Loucy (cell line): ENCODE measurements at regions not wholly inside any gene's neighbourhood (a gene's known extent, or its start where the extent isn't known, plus 50 kb on each side); places are given as distances from the start of the nearest gene placed in this dataset.

Experiments used
- CTCF ChIP-seq: fragments of 200-600 bp; sonication (generic); conservative IDR thresholded peaks from 2 replicates; pipeline ENCODE4 v1.5.1; 2014; ENCODE audit warnings: mild to moderate bottlenecking, antibody characterized with exemption, low read length
- EZH2phosphoT487 ChIP-seq: fragments of 200-600 bp; IDR thresholded peaks from 2 replicates; pipeline ENCODE4 v1.6.1; 2018; ENCODE audit warnings: antibody characterized with exemption, mild to moderate bottlenecking, moderate library complexity, borderline replicate concordance

- no peak for TF ChIP-seq CTCF
- TF ChIP-seq EZH2phosphoT487: no peak
Measured at GRCh38 chr7:13687500-13687899, 302.0 kb downstream of the ETV1 start.
